ENCODE measurements at regions not wholly inside any gene's neighbourhood (a gene's known extent, or its start where the extent isn't known, plus 50 kb on each side); places are given as distances from the start of the nearest gene placed in this dataset.
"Not testable (repeated sequence)": the region's sequence is repeated elsewhere in the genome, so short reads cannot be mapped to it uniquely, and the experiment has no call there.

DNA sequence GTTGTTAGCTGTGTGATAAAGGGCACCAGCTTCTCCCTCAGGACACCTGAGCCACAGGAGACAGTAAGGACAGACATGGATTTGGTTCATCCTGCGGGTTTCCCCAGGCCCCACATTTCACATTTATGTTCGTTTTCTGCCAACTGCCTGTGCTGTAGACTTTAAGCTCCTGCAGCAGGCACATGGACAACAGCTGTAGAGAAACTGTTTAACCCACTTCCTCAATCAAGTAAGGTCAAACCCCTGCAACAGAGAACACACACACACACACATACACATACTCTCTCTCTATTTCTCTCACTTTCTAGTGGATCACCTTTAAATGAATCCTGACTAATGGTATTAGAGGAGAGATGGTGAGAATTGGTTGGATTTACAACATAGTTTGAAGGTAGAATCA is 90.7 kb downstream of the C11orf87 start:
- Histone ChIP-seq H3K27me3 (ENCODE audit: low read depth) (no peaks in the 10 kb centered on the region), H3K36me3 (no peaks in the 10 kb centered on the region), H3K4me1 (no peaks in the 10 kb centered on the region), H3K9me3 (no peaks in the 10 kb centered on the region), H3K27ac (no peak overlapping the region), H3K4me3 (no peak overlapping the region)
- TF ChIP-seq, protein P1, sequence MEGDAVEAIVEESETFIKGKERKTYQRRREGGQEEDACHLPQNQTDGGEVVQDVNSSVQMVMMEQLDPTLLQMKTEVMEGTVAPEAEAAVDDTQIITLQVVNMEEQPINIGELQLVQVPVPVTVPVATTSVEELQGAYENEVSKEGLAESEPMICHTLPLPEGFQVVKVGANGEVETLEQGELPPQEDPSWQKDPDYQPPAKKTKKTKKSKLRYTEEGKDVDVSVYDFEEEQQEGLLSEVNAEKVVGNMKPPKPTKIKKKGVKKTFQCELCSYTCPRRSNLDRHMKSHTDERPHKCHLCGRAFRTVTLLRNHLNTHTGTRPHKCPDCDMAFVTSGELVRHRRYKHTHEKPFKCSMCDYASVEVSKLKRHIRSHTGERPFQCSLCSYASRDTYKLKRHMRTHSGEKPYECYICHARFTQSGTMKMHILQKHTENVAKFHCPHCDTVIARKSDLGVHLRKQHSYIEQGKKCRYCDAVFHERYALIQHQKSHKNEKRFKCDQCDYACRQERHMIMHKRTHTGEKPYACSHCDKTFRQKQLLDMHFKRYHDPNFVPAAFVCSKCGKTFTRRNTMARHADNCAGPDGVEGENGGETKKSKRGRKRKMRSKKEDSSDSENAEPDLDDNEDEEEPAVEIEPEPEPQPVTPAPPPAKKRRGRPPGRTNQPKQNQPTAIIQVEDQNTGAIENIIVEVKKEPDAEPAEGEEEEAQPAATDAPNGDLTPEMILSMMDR (IDR thresholded peaks at IDR 0.05), result no peak
- DNase-seq (no peak), ATAC-seq (no peak)
- intact Hi-C loops (cut with DNase I), result no loop called here

DNA sequence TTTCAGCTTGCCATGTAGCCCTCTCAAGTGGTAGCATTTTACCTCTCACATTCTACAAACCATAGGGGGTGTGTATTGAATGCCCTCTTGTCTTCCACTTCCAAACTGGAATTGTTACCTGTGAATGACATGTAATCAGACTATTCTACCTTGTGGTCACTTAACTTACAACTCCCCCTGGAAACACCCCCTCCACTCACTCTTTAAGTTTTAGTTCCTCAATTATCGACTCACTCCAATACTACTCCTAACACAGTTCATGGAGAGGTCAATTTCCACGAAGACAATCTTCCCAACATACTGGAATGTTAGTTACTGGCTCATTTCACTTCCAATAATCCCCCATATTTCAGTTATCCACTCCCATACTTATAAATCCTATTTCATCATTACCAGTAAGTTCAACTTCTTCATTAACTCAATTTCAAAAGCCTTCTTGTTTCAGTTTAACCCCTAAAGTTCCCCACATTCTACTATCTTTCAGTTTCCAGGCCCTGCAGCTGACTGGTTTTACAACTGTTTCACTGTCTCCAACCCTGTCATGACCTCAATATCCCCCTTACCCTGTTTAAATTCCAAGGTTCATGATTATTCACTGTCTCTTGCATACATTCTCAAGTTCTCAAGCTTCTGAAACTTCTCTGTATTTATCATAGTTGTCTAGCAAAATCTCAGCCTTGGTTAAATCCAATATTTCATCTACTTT is 92.5 kb downstream of the C11orf87 start:
- ATAC-seq (no peak), DNase-seq (no peak)
- Histone ChIP-seq H3K27ac (no peak overlapping the region), H3K36me3 (no peaks in the 10 kb centered on the region), H3K4me3 (no peak overlapping the region), H3K27me3 (ENCODE audit: low read depth) (no peaks in the 10 kb centered on the region), H3K9me3 (no peaks in the 10 kb centered on the region), H3K4me1 (no peaks in the 10 kb centered on the region)
- TF ChIP-seq, protein P1 (IDR thresholded peaks at IDR 0.05), result no peak
- intact Hi-C loops (cut with DNase I), result no loop called here

DNA sequence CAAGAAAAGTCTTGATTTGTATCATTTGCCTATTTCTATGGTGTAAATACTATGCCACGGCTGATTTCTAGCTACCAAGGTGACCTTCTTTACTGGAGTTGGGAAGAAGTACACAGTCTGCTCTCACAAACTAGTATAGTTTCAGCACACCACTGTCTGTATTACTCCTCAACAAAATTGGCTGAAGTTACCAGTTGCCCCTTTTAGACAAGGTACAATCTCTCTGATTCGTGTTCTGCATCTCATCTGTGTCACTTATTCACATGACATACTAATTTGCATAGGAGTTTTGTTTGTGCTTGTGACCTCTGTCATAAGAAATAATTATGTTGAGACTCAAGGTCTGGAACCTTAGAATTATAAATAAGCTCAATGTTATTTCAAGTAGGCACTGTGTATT is 97.3 kb downstream of the C11orf87 start:
- ATAC-seq (no peak), DNase-seq (no peak)
- intact Hi-C loops (cut with DNase I), result no loop called here
- Histone ChIP-seq H3K4me3 (no peak overlapping the region), H3K27ac (no peak overlapping the region), H3K36me3 (no peaks in the 10 kb centered on the region), H3K9me3 (no peaks in the 10 kb centered on the region), H3K4me1 (no peaks in the 10 kb centered on the region), H3K27me3 (ENCODE audit: low read depth) (no peaks in the 10 kb centered on the region)
- TF ChIP-seq, protein P1 (IDR thresholded peaks at IDR 0.05), result no peak

DNA sequence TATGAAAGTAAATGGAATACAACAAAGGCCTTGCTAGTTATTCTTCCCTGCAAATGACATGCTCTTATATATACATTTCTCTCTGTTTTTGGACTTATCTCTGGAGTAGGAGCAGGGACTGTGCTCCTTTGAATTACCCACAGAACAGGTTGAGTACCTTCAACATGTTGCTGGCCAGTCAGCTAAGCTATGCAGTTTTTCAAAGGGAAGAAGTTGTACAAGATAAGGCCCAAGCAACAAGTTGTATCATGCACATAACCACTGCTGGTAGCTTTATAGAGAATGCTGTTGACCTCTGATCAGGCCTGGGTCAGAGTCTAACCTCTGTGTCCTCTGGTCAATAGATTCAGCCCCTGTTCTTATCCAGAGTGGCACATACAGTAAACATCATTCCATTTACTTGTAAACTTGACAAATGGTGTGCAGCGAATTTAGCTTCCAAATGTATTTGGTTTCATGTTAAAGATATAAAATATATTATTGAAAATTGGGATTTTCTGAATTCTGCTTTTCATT is 99.6 kb downstream of the C11orf87 start:
- Histone ChIP-seq H3K36me3 (no peaks in the 10 kb centered on the region), H3K27me3 (ENCODE audit: low read depth) (no peaks in the 10 kb centered on the region), H3K4me3 (no peak overlapping the region), H3K4me1 (no peaks in the 10 kb centered on the region), H3K9me3 (no peaks in the 10 kb centered on the region), H3K27ac (no peak overlapping the region)
- DNase-seq (no peak), ATAC-seq (no peak)
- intact Hi-C loops (cut with DNase I), result no loop called here
- TF ChIP-seq, protein P1 (IDR thresholded peaks at IDR 0.05), result no peak

DNA sequence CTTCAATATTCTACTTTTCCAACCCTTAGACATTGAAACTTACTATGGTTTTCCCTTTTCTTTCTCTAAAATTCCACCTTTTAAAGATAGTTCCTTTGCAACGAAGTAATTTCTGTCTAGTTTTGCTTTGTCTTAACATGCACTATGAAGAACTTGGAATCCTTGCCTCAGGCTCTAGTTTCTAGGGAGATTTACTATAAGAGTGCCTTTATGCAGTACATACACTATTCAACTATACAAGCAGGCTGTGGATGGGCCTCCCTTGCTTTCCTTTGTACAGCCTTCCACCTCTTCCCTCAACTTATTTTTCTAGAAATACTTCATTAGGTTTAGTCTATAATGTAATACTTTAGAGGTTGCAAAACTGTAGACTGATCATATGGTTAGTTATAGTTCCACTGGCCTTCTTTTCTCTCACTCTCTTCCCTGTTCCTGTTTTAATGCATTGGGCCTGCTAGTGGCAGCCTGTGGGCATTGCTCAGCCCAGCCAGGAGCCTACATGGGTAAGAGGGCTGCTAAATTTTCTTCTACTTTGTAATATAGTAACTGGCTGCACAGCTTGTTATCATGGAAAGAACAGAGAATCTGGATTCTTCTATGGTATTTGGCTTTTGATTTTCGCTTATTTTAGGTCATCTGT is 100.2 kb downstream of the C11orf87 start:
- ATAC-seq (no peak), DNase-seq (no peak)
- intact Hi-C loops (cut with DNase I), result no loop called here
- no peaks in the 10 kb centered on the region for H3K36me3 ChIP-seq
- no peaks in the 10 kb centered on the region for H3K4me1 ChIP-seq
- no peaks in the 10 kb centered on the region for H3K9me3 ChIP-seq
- H3K27me3 ChIP-seq (ENCODE audit: low read depth), result no peaks in the 10 kb centered on the region
- TF ChIP-seq, protein P1 (IDR thresholded peaks at IDR 0.05), result no peak
- H3K4me3 ChIP-seq, result no peak overlapping the region
- H3K27ac ChIP-seq, result no peak overlapping the region

DNA sequence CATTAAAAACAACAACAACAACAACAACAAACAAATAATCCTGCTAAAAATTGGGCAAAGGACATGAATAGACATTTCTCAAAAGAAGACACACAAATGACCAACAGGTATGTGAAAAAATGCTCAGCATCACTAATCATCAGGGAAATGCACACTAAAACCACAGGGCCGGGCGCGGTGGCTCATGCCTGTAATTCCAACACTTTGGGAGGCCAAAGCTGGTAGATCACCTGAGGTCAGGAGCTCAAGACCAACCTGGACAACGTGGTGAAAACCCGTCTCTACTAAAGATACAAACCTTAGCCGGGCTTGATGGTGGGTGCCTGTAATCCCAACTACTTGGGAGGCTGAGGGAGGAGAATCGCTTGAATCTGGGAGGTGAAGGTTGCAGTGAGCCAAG is 103.6 kb downstream of the C11orf87 start:
- H3K4me1 ChIP-seq; H3K27me3 ChIP-seq (ENCODE audit: low read depth); ATAC-seq; H3K4me3 ChIP-seq; H3K9me3 ChIP-seq; DNase-seq; H3K36me3 ChIP-seq; intact Hi-C loops (cut with DNase I); H3K27ac ChIP-seq: not testable (repeated sequence)
